K562 (cell line): ENCODE measurements at regions not wholly inside any gene's neighbourhood (a gene's known extent, or its start where the extent isn't known, plus 50 kb on each side); places are given as distances from the start of the nearest gene placed in this dataset.

ENCODE experiments used
- ATAC-seq: fragments of 200-7000 bp; cut with Tn5 transposase; 3 replicates; pipeline ENCODE4 v1.9.1; 2020; ENCODE audit warnings: moderate library complexity
- BruUV-seq: library from RNA; stranded (reverse); fragments of 400-500 nt; replicated peaks from 2 replicates; lab custom pipeline; 2021; lab: Mats Ljungman, UMichigan
- CTCF ChIA-PET: fragments of 300-600 bp; formaldehyde crosslinking; extraction: SDS; loops from one replicate; lab custom pipeline; 2021; ENCODE audit warnings: low intra/inter-chr PET ratio; lab: Yijun Ruan, JAX
- POLR2A ChIA-PET: fragments of 300-600, 350-650 bp; sonication (Branson Sonifier 250); formaldehyde crosslinking; extraction: SDS; loops from one replicate; lab custom pipeline; 2021; ENCODE audit warnings: antibody characterized with exemption, inconsistent platforms; lab: Yijun Ruan, JAX
- DNase-seq, 4 experiments: peaks; one replicate each; pipeline versions ENCODE4 v3.0.0 to v3.0.0-alpha.2; 2011 to 2018; ENCODE audit warnings: low spot score in 3 of 4, mixed read lengths in 3 of 4; ENCODE audit errors: extremely low read depth in 1 of 4
- FAIRE-seq: peaks from 2 replicates; lab custom pipeline; 2011; peaks lifted over from hg19 to GRCh38; lab: Jason Lieb, UNC
- H2AFZ ChIP-seq: 2 replicates; pipeline ENCODE4 v1.6.0; 2011; ENCODE audit warnings: low read depth, low read length, control low read depth, inconsistent platforms
- H3K27ac ChIP-seq: fragments of 200-600 bp; 3 replicates; pipeline ENCODE4 v1.8.0; 2011; ENCODE audit warnings: low read depth, mild to moderate bottlenecking, control low read depth, inconsistent platforms, low read length, moderate library complexity, mixed read lengths; ENCODE audit errors: extremely low read depth
- H3K27me3 ChIP-seq, 2 experiments: fragments of 300-600 bp in 1 of 2; 2 replicates in 1 of 2; 3 replicates in 1 of 2; pipeline versions ENCODE4 v1.6.0 to v1.8.0; 2011; ENCODE audit warnings: inconsistent platforms in 2 of 2, low read length in 2 of 2, mild to moderate bottlenecking in 1 of 2, mixed read lengths in 1 of 2, moderate library complexity in 1 of 2; ENCODE audit not compliant: control insufficient read depth in 2 of 2, insufficient read depth in 2 of 2
- H3K36me3 ChIP-seq: fragments of 300-600 bp; 3 replicates; pipeline ENCODE4 v1.8.0; 2011; ENCODE audit warnings: mild to moderate bottlenecking, low read length, inconsistent platforms; ENCODE audit not compliant: control insufficient read depth, insufficient read depth
- H3K4me1 ChIP-seq, 2 experiments: fragments of 200-600 bp in 1 of 2; replicated peaks in 1 of 2; 2 replicates in 1 of 2; 3 replicates in 1 of 2; pipeline versions ENCODE4 v1.5.1 to v1.8.0; 2011; ENCODE audit warnings: inconsistent platforms in 2 of 2, low read length in 2 of 2, mild to moderate bottlenecking in 1 of 2, mixed read lengths in 1 of 2, moderate library complexity in 1 of 2; ENCODE audit not compliant: control insufficient read depth in 2 of 2, insufficient read depth in 2 of 2
- H3K4me2 ChIP-seq: 2 replicates; pipeline ENCODE4 v1.6.1; 2011; ENCODE audit warnings: low read length, control low read depth, inconsistent platforms, mixed read lengths; ENCODE audit not compliant: insufficient read depth
- H3K4me3 ChIP-seq: fragments of 200-600 bp; sonication (generic), shearing (Covaris generic); 2 replicates; pipeline ENCODE4 v1.5.1; 2016; ENCODE audit warnings: control low read depth, inconsistent platforms
- H3K79me2 ChIP-seq: fragments of 200-600 bp; 3 replicates; pipeline ENCODE4 v1.8.0; 2011; ENCODE audit warnings: low read length, inconsistent platforms; ENCODE audit not compliant: control insufficient read depth, insufficient read depth
- H3K9ac ChIP-seq, 2 experiments: 2 replicates each; pipeline versions ENCODE4 v1.6.0 to v1.6.1; 2011; ENCODE audit warnings: low read depth in 2 of 2, low read length in 2 of 2, control low read depth in 1 of 2, inconsistent platforms in 1 of 2, mild to moderate bottlenecking in 1 of 2, mixed read lengths in 1 of 2; ENCODE audit not compliant: insufficient read depth in 1 of 2
- H3K9me1 ChIP-seq: one replicate; pipeline ENCODE4 v1.6.0; 2011; ENCODE audit warnings: inconsistent platforms, mild to moderate bottlenecking, low read length, moderate library complexity; ENCODE audit not compliant: control insufficient read depth, insufficient read depth
- H3K9me3 ChIP-seq: replicated peaks from 2 replicates; pipeline ENCODE4 v1.5.1; 2011; ENCODE audit warnings: low read depth, low read length, inconsistent platforms; ENCODE audit not compliant: control insufficient read depth, insufficient read depth
- H4K20me1 ChIP-seq: replicated peaks from 2 replicates; pipeline ENCODE4 v1.6.1; 2011; ENCODE audit warnings: low read length, inconsistent platforms, mixed read lengths; ENCODE audit not compliant: control insufficient read depth, insufficient read depth
- BHLHE40 ChIP-seq: IDR thresholded peaks from 2 replicates; pipeline ENCODE4 v1.6.1; 2011; ENCODE audit warnings: low read length, improper control_type of control experiment
- FOXA1 ChIP-seq: fragments of 450-650 bp; IDR thresholded peaks from 2 replicates; pipeline ENCODE4 v1.6.1; 2016; ENCODE audit warnings: mild to moderate bottlenecking, borderline replicate concordance
- HSF4 ChIP-seq: fragments of 250-450 bp; sonication (Bioruptor Pico); IDR thresholded peaks from 2 replicates; pipeline ENCODE4 v2.1.2; 2022; ENCODE audit warnings: mild to moderate bottlenecking, moderate library complexity, borderline replicate concordance
- MEF2D ChIP-seq: conservative IDR thresholded peaks from 2 replicates; pipeline ENCODE4 v1.6.1; 2016; ENCODE audit warnings: low read depth, missing genetic modification characterization, missing compliant biosample characterization
- PHB ChIP-seq: fragments of 250-450 bp; sonication (Bioruptor Pico); IDR thresholded peaks from 2 replicates; pipeline ENCODE4 v1.5.0; 2021
- PKNOX1 ChIP-seq: fragments of 450-650 bp; IDR thresholded peaks from 2 replicates; pipeline ENCODE4 v1.6.1; 2016
- POLR3G ChIP-seq: IDR thresholded peaks from 2 replicates; pipeline ENCODE4 v1.6.1; 2011; ENCODE audit not compliant: insufficient read length, insufficient replicate concordance; ENCODE audit errors: extremely low read depth
- SIX5 ChIP-seq, 2 experiments: IDR thresholded peaks; 2 replicates each; pipeline ENCODE4 v1.6.1; 2011; ENCODE audit warnings: low read length in 2 of 2, borderline replicate concordance in 1 of 2, low read depth in 1 of 2, mild to moderate bottlenecking in 1 of 2, moderate library complexity in 1 of 2; ENCODE audit not compliant: insufficient read depth in 1 of 2
- ZBTB7A ChIP-seq: IDR thresholded peaks from 2 replicates; pipeline ENCODE4 v1.6.1; 2011; ENCODE audit warnings: low read depth, mild to moderate bottlenecking, low read length, moderate library complexity, borderline replicate concordance; ENCODE audit not compliant: control insufficient read depth
- ZNF76 ChIP-seq: fragments of 250-450 bp; sonication (Bioruptor Pico); IDR thresholded peaks from 2 replicates; pipeline ENCODE4 v1.4.0; 2020; ENCODE audit warnings: mild to moderate bottlenecking, moderate library complexity, borderline replicate concordance
- WGBS: fragments of 100-300 bp; shearing (Covaris generic); methylation state at CpG from one replicate; pipeline ENCODE4 v1.1.6; 2016; ENCODE audit warnings: low coverage, mixed read lengths; ENCODE audit not compliant: insufficient coverage; ENCODE audit errors: missing lambda C conversion rate; 5-methylcytosine and 5-hydroxymethylcytosine counted together
- in situ Hi-C: fragments of 300-500 bp; cut with MboI; formaldehyde crosslinking; loops from 4 replicates; pipeline ENCODE4 v1.15.0; 2018; ENCODE audit warnings: inconsistent platforms, mixed read lengths
- intact Hi-C: fragments of 100-400 bp; cut with micrococcal nuclease; formaldehyde crosslinking; loops from 2 replicates; pipeline ENCODE4 v1.14.2; 2022
- TF ChIP-seq, protein P1 (sequence below): fragments of 450-650 bp; IDR thresholded peaks from 2 replicates; pipeline ENCODE4 v1.6.1; 2016; ENCODE audit warnings: borderline replicate concordance

DNA sequence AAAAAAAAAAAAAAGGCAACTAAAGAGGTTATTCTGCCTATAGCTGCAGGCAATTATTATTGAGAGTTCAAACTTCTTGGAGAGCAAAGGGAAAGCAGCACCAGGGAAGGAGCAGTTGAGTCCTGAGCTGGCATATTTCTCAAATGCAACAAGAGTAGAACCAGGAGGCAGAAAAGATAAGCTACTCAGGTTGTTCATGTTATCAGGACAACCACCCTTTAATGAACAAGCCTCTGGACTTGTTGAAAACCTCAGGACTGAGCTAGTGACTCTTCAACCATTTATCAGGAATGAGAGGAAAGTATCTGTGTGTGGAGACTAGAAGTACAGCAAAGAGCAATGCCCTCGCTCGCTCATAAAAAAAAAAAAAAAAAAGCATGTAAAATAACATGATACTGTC is 183.0 kb downstream of the KCTD12 start:
- ChIA-PET CTCF (no interaction called here), POLR2A (no interaction called here)
- Histone ChIP-seq H3K4me1 (no peaks in the 10 kb centered on the region), H3K36me3 (no peaks in the 10 kb centered on the region), H3K9me3 (no peaks in the 10 kb centered on the region), H3K27me3 (no peaks in the 10 kb centered on the region), H3K27ac (no peak overlapping the region), H3K9me1 (no peaks in the 10 kb centered on the region), H3K4me2 (no peak overlapping the region), H2AFZ (no peak overlapping the region), H4K20me1 (no peaks in the 10 kb centered on the region), H3K79me2 (no peaks in the 10 kb centered on the region), H3K4me3 (no peak overlapping the region), H3K9ac (no peak overlapping the region)
- intact Hi-C loops (no loop called here), in situ Hi-C loops (no loop called here)
- no peak for ATAC-seq
- 0% methylated on average over 2 of the region's 2 CpGs for WGBS
- TF ChIP-seq FOXA1 (no peak), MEF2D (no peak)
- DNase-seq = no peak
- no peak for FAIRE-seq
- BruUV-seq = no TSS peak

DNA sequence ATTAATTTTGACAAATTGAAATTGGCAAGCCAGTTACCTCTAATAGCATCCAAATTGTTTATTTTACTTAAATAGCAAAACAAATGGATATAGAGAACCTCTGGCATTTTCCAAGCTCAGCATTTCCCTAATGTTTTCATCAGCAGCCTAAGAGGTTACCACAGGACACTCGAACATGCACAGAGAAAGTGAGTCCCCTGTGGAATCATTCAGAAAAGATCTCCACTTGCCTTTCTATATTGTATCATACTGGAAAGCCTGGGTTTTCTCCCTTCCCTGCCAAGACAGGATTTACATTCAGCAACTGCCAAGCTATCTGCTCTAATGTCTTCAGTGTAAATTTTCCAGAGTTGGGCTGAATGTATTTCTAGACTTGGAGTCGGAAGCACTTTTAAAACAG is 188.9 kb downstream of the KCTD12 start:
- Histone ChIP-seq H3K36me3 (no peaks in the 10 kb centered on the region), H3K27me3 (no peaks in the 10 kb centered on the region), H3K9me3 (no peaks in the 10 kb centered on the region), H3K9me1 (no peaks in the 10 kb centered on the region), H3K9ac (no peak overlapping the region), H3K4me3 (no peak overlapping the region), H3K4me2 (no peak overlapping the region), H2AFZ (no peak overlapping the region), H3K4me1 (no peaks in the 10 kb centered on the region; a peak in 1 of 5 replicates), H4K20me1 (no peaks in the 10 kb centered on the region), H3K79me2 (no peaks in the 10 kb centered on the region), H3K27ac (no peak overlapping the region)
- ChIA-PET POLR2A (no interaction called here), CTCF (no interaction called here)
- intact Hi-C loops (no loop called here), in situ Hi-C loops (no loop called here)
- no TSS peak for BruUV-seq
- no peak for FAIRE-seq
- 0% methylated on average over 2 of the region's 2 CpGs for WGBS
- no peak for ATAC-seq
- TF ChIP-seq PHB (CRISPR knock-in tag) = no peak
- TF ChIP-seq BHLHE40 = no peak
- TF ChIP-seq ZBTB7A = no peak
- no peak for TF ChIP-seq PKNOX1
- TF ChIP-seq HSF4 (CRISPR knock-in tag) = no peak
- TF ChIP-seq POLR3G = no peak
- no peak for TF ChIP-seq SIX5 (IDR thresholded peaks at IDR 0.05; ENCODE audit: borderline replicate concordance in 1 of 2, insufficient read depth in 1 of 2, low read depth in 1 of 2, low read length in 2 of 2)
- TF ChIP-seq ZNF76 (CRISPR knock-in tag) = no peak
- TF ChIP-seq, protein P1, sequence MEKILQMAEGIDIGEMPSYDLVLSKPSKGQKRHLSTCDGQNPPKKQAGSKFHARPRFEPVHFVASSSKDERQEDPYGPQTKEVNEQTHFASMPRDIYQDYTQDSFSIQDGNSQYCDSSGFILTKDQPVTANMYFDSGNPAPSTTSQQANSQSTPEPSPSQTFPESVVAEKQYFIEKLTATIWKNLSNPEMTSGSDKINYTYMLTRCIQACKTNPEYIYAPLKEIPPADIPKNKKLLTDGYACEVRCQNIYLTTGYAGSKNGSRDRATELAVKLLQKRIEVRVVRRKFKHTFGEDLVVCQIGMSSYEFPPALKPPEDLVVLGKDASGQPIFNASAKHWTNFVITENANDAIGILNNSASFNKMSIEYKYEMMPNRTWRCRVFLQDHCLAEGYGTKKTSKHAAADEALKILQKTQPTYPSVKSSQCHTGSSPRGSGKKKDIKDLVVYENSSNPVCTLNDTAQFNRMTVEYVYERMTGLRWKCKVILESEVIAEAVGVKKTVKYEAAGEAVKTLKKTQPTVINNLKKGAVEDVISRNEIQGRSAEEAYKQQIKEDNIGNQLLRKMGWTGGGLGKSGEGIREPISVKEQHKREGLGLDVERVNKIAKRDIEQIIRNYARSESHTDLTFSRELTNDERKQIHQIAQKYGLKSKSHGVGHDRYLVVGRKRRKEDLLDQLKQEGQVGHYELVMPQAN = no peak
- no peak for DNase-seq
